GM23248 (cell line): ENCODE measurements at regions not wholly inside any gene's neighbourhood (a gene's known extent, or its start where the extent isn't known, plus 50 kb on each side); places are given as distances from the start of the nearest gene placed in this dataset.

Source experiments
- EZH2 ChIP-seq: fragments of 200-600 bp; sonication (generic); IDR thresholded peaks from 2 replicates; pipeline ENCODE4 v1.6.1; 2018; ENCODE audit warnings: antibody characterized with exemption, mild to moderate bottlenecking; ENCODE audit not compliant: insufficient read depth, poor library complexity, severe bottlenecking
- EZH2phosphoT487 ChIP-seq: fragments of 200-600 bp; sonication (generic); IDR thresholded peaks from 2 replicates; pipeline ENCODE4 v1.6.1; 2018; ENCODE audit warnings: antibody characterized with exemption, moderate library complexity, mild to moderate bottlenecking, low read depth; ENCODE audit not compliant: insufficient read depth

- no peak for TF ChIP-seq EZH2
- no peak for TF ChIP-seq EZH2phosphoT487
Measured at GRCh38 chr4:159828687-159829086, 725.8 kb downstream of the RAPGEF2 start.
